ENCODE measurements at regions not wholly inside any gene's neighbourhood (a gene's known extent, or its start where the extent isn't known, plus 50 kb on each side); places are given as distances from the start of the nearest gene placed in this dataset.

GRCh38 chr3:181790561-181790960 is 78.8 kb downstream of the SOX2 start:
- Histone ChIP-seq H3K27ac (ENCODE audit: low read depth, low read length, poor library complexity, severe bottlenecking) (peak overlapping the region; percentile 74), H3K4me2 (ENCODE audit: low read length) (peak overlapping the region; percentile 46; the same call in 1 of the 2 replicates), H4K20me1 (ENCODE audit: insufficient read depth, low read length) (no peaks in the 10 kb centered on the region), H3K4me1 (ENCODE audit: insufficient read depth, low read length, severe bottlenecking) (peaks cover 77% of the 10 kb centered on the region), H3K9me3 (ENCODE audit: low read length) (no peaks in the 10 kb centered on the region), H3K79me2 (ENCODE audit: insufficient read depth, low read length) (no peaks in the 10 kb centered on the region), H3K9ac (ENCODE audit: low read length) (peak overlapping the region; percentile 40), H3K36me3 (ENCODE audit: insufficient read depth, low read length) (no peaks in the 10 kb centered on the region), H3K27me3 (ENCODE audit: insufficient read depth, low read length) (no peaks in the 10 kb centered on the region), H3K4me3 (ENCODE audit: low read depth, low read length, poor library complexity, severe bottlenecking) (no peak overlapping the region), H3K9me2 (ENCODE audit: low read depth, low read length) (no peaks in the 10 kb centered on the region), H2AFZ (ENCODE audit: low read length) (peak overlapping the region; percentile 29; the same call in 1 of the 2 replicates), H3F3A (ENCODE audit: insufficient read depth, low read length) (no peaks in the 10 kb centered on the region)
- TF ChIP-seq CTCF (IDR thresholded peaks at IDR 0.05; ENCODE audit: low read length) (no peak), EZH2 (IDR thresholded peaks at IDR 0.05; ENCODE audit: borderline replicate concordance, low read length) (no peak)

GRCh38 chr3:181791056-181791955 is 79.6 kb downstream of the SOX2 start:
- H3K36me3 ChIP-seq (ENCODE audit: insufficient read depth, low read length): no peaks in the 10 kb centered on the region
- H3F3A ChIP-seq (ENCODE audit: insufficient read depth, low read length): no peaks in the 10 kb centered on the region
- no peaks in the 10 kb centered on the region for H4K20me1 ChIP-seq (ENCODE audit: insufficient read depth, low read length)
- H3K9ac ChIP-seq (ENCODE audit: low read length): peak overlapping the region; percentile 40
- H3K4me3 ChIP-seq (ENCODE audit: low read depth, low read length, poor library complexity, severe bottlenecking): no peak overlapping the region
- peaks cover 75% of the 10 kb centered on the region for H3K4me1 ChIP-seq (ENCODE audit: insufficient read depth, low read length, severe bottlenecking)
- TF ChIP-seq CTCF (IDR thresholded peaks at IDR 0.05; ENCODE audit: low read length): no peak
- TF ChIP-seq EZH2 (IDR thresholded peaks at IDR 0.05; ENCODE audit: borderline replicate concordance, low read length): no peak
- H2AFZ ChIP-seq (ENCODE audit: low read length): peak overlapping the region; percentile 29; the same call in 1 of the 2 replicates
- no peaks in the 10 kb centered on the region for H3K9me3 ChIP-seq (ENCODE audit: low read length)
- H3K4me2 ChIP-seq (ENCODE audit: low read length): peak overlapping the region; percentile 46
- H3K27me3 ChIP-seq (ENCODE audit: insufficient read depth, low read length): no peaks in the 10 kb centered on the region
- peak overlapping the region; percentile 74 for H3K27ac ChIP-seq (ENCODE audit: low read depth, low read length, poor library complexity, severe bottlenecking)
- H3K79me2 ChIP-seq (ENCODE audit: insufficient read depth, low read length): no peaks in the 10 kb centered on the region
- no peaks in the 10 kb centered on the region for H3K9me2 ChIP-seq (ENCODE audit: low read depth, low read length)

GRCh38 chr3:181793006-181793405 is 81.3 kb downstream of the SOX2 start:
- Histone ChIP-seq H3F3A (ENCODE audit: insufficient read depth, low read length) (peaks cover 9% of the 10 kb centered on the region; the same call in 1 of the 2 replicates), H3K9me3 (ENCODE audit: low read length) (no peaks in the 10 kb centered on the region), H2AFZ (ENCODE audit: low read length) (no peak overlapping the region), H3K4me1 (ENCODE audit: insufficient read depth, low read length, severe bottlenecking) (peaks cover 86% of the 10 kb centered on the region), H3K79me2 (ENCODE audit: insufficient read depth, low read length) (no peaks in the 10 kb centered on the region), H3K9ac (ENCODE audit: low read length) (no peak overlapping the region), H4K20me1 (ENCODE audit: insufficient read depth, low read length) (no peaks in the 10 kb centered on the region), H3K36me3 (ENCODE audit: insufficient read depth, low read length) (no peaks in the 10 kb centered on the region), H3K27me3 (ENCODE audit: insufficient read depth, low read length) (no peaks in the 10 kb centered on the region), H3K4me3 (ENCODE audit: low read depth, low read length, poor library complexity, severe bottlenecking) (no peak overlapping the region), H3K27ac (ENCODE audit: low read depth, low read length, poor library complexity, severe bottlenecking) (peak overlapping the region; percentile 31), H3K4me2 (ENCODE audit: low read length) (peak overlapping the region; percentile 20; the same call in 1 of the 2 replicates), H3K9me2 (ENCODE audit: low read depth, low read length) (no peaks in the 10 kb centered on the region)
- TF ChIP-seq EZH2 (IDR thresholded peaks at IDR 0.05; ENCODE audit: borderline replicate concordance, low read length): no peak
- no peak for TF ChIP-seq CTCF (IDR thresholded peaks at IDR 0.05; ENCODE audit: low read length)

Measured in OCI-LY1 (cell line).